G401 (cell line): ENCODE measurements at regions not wholly inside any gene's neighbourhood (a gene's known extent, or its start where the extent isn't known, plus 50 kb on each side); places are given as distances from the start of the nearest gene placed in this dataset.

ENCODE experiments used
- DNase-seq: peaks from one replicate; pipeline ENCODE4 v3.0.0-alpha.2; 2015; ENCODE audit warnings: low spot score
- in situ Hi-C: cut with HindIII; loops from 2 replicates; pipeline ENCODE4 v1.10.0; 2016; ENCODE audit warnings: low sequenced_read_pairs, mixed read lengths

DNA sequence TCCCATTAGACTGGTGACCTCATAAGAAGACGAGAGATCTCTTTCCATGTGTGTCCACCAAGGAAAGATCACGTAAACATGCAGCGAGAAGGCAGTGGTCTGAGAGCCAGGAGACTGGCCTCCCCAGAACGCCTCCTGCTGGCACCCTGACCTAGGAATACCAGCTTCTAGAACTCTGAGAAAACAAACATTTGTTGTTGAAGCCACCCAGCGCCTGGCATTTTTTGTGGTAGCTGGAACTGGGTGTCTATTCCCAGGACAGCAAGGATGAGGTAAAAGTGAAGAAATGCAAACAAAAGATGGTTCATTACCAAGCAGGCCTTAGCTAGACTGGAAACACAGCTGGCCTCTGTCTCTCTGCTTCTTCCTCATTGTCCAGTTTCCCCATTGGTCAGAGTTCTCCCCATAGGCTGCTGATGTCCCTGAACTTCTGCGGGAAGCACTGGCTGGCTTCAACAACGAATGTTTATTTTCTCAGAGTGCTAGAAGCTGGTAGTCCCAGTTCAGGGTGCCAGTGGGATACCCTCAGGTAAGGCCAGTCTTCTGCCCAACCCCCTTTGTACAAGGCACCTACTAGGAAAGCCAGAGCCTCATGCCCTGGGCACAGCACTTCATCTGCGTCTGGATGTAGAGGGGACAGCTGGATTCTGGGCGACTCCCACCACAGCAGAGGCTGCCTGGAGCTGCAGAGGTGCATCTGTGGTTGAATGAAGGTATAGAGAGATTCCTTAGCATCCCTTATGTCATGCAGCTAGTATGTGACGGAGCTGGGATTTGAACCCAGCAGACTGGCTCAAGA, 304.9 kb downstream of the TCERG1L start:
- in situ Hi-C loops: no loop called here
- no peak for DNase-seq

DNA sequence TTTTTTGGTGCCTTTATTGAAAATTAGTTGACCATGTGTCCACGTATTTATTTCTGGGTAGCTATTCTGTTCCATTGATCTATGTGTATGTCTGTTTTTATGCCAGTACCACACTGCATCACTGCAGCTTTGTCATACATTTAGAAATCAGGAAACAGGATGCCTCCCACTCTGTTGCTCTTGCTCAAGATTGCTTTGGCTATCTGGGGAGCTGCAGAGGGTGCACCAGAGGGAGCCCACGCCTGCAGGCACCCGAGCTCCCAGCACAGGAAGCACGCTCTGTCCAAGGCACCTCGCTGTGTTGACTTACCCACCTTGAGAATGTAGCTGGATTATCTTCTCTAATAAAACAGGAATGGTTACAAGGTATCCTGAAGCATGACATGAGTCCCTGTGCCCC, 301.7 kb downstream of the TCERG1L start:
- in situ Hi-C loops: no loop called here
- no peak for DNase-seq

DNA sequence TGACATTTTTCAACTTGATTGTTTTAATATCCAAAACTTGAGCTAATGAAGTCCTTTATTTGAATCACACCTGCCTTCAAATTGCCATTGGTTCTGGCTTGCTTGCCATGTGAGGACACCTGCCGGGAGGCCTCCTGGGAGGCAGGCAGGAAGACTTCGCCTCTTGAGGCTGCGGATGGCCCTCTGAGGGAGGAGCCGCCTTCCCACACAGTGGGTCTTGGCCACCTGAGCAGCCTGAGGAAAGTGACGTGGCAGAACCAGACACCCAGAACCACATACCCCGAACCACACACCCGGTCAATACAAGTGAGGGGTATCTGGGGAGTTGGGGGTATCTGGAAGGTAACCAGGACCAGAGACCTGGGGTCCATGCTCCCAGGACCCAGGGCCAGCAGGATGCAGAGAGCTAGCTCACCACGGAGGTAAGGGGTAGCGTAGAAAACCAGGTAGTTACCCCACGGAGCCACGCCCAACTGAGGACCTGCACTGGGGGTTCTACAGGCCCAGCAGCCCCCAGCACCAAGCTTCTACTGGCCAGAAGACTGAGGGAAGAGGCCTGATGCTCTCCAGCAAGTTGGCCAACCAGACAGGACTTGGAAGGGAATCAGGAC, 300.5 kb downstream of the TCERG1L start:
- DNase-seq: no peak
- in situ Hi-C loops: no loop called here

DNA sequence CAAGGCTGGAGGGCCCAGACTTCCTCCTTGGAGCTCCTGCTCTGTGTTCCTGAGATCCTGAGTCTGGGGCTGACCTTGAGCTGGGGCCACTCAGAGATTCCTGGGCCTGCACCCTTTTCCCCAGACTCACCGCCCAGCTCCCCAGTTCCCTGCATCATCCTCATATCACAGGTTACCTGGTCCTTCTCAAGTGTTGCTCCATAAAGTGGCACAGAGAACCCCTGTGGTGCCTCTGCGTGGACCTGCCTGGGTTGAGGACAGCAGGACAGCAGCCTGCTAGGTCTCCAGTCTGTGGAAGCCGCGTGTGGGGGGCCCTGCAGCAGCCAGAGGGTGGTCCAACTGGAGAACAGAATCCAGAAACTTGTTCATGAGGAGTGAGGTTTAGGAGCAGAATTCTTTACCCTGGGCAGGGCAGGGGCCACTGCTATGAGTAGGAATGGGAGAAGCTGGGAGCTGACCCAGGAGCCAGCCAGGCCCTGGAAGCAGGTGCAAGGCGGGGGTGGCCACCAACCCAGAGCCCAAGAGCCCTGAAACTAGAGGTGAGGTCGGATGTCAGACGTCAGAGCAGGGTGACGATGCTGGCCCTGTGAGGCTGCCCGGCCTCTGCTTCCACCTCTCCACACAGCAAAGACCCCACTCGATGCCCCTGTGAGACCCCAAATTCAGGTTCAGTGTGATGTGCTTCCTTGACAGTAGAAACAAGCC, 299.4 kb downstream of the TCERG1L start:
- in situ Hi-C loops: no loop called here

DNA sequence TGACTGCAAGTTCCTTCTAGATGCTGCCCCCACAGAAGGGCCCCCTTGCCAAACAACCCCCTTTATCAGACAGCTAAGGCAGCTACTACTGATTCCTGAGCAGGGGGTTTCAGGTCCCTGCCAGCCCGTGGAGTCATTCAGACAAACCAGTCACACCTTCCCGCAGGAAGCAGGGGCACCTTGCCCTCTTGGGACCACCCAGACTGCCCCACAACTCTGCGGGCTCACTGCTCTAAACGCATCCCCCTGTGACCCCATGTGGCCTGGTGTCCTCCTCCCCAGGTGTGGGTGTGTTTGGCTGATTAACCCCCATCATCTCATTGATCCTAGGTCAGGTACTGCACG, 298.9 kb downstream of the TCERG1L start:
- in situ Hi-C loops: no loop called here
- no peak for DNase-seq

More for the DNA sequence above, 299.4 kb downstream of the TCERG1L start:
- no peak for DNase-seq

DNA sequence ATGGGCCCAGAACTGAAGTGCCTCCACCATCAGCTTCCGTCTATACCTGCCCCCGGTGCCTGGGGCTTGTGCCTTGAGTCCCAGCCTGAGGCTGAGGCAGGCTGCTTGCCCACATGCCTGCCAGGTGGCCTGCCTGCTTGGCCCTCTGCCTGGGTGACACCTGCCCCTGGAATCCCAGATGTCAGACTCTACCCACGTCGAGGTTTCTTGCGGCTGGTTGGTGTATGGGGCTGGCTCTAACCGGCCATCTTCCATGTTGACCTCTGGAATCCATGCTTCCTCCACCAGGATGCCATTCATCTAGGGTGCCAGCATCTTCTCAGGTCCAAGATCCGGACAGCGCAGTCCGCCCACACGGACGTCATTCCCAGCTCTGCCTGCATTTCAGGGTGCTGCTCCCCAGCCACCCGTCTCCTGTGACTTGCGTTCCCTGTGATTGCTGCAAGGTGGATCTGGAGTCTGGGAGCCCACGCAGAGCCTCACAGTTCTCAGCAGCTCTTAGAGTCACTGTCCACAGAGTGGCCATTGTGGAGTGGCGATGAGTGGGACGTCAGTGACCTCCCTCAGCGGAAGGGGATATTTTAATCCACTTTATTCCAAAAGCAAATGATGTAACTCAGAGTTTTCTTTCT, 298.1 kb downstream of the TCERG1L start:
- DNase-seq: no peak
- in situ Hi-C loops: no loop called here

DNA sequence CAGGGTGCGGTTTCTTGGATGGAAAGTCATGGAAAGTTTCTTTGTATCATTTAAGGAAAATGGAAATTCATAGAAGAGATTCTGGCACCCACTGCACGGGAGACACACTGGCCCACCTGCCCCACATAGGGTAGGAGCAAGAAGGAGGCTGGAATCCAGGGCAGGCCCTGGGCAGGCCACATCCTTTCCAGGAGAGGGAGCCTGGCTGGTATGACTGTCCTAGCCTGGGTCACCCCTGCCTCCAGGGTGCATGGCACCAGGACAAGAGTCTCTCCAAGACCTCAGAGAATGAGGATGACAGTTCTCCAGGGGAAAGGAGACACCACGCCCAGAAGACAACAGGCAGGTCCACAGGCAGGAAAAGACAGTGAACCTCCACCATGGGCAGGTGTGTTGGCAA, 297.2 kb downstream of the TCERG1L start:
- DNase-seq: no peak
- in situ Hi-C loops: no loop called here

DNA sequence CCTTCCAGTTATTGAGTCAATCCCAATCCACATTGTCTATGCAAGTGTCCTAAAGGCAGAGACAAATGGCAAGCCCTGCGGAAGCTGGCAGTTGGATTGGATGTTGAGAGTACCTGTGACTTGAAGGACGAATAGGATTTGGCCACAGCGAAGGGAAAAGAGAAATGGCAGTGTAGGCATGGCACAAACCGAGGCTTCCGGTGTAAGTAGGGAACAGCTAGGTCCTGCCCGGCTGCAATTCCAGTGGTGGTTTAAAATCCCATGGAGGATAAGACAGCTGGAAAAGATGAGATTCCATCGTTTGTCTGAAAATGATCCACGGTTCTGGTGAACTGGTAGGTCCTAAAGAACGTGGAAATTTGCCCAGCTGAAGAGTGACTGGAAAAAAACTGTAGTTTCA, 296.2 kb downstream of the TCERG1L start:
- DNase-seq: no peak
- in situ Hi-C loops: no loop called here

DNA sequence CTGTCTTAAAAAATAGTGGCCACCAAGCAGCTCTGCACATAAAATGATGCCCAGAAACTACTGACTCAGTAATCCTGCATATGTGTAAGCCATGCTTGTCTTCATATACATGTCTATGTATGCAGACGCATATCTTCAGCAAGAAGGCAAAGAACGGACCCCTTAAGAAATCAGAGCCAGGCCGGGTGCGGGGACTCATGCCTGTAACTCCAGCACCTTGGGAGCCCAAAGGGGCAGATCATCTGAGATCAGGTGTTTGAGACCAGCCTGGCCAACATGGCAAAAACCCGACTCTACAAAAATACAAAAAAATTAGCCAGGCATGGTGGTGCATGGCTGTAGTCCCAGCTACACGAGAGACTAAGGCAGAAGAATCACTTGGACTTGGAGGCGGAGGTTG, 295.0 kb downstream of the TCERG1L start:
- DNase-seq: no peak
- in situ Hi-C loops: no loop called here

DNA sequence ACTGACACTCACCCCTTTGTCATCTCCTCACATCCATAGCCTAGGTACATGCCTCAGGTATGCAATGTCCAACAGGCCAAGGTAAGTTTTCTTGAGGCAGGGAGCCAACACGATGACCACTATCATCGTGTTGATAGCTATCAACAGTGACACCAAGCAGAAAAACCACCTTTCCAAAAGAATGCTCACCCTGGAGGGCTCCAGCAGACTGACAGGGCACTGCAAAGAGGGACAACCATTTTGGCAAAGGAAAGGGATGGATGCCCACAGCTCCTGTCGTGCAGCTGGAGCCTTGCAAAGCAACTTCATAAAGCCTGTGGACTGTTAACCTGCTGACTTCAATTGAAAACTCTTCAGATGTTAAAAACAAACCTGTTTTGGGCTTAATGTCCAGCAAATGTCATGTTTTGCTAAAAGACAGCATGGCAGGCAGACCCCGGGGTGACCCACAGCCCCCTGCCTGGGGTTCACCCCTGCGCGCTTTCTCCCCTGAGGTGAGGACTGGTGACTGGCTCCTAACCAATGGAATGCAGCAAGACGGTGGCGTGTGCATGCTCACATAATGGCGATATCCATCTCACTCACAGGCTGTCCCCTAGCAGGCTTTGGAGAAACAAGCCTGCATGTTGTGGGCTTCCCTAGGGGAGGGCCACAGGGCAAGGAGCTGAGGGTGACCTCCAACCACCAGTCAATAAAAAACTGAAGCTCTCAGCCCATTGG, 293.8 kb downstream of the TCERG1L start:
- in situ Hi-C loops: no loop called here
- DNase-seq: no peak

DNA sequence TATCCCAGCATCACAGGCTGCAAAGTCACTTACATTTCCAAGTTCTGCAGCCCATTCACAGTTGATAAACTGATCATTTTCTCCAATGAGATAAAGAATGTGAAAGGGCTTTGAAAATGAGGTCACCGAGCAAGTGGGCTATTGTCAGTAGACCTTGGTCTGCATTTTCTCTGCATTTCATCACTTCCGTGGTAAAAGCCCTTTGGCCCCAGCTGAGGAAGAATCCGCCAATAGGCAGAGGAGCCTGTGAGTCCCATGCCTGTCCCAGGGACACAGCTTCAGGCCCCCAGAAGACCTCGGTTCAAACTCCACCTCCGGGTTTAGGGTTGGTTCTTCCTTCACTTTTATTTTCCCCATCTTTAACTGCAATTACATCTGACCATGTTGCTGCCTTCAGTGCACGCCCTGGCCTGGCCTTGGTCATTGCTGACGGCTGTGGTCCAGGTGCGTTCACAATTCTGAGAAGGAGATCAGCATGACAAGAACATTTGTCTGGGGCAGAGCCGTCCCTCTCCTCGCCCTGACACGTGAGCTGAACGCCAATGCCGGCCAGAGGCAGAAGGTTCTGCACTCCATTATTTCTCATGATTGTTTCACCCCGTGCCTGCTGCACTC, 292.5 kb downstream of the TCERG1L start:
- in situ Hi-C loops: no loop called here
- no peak for DNase-seq

DNA sequence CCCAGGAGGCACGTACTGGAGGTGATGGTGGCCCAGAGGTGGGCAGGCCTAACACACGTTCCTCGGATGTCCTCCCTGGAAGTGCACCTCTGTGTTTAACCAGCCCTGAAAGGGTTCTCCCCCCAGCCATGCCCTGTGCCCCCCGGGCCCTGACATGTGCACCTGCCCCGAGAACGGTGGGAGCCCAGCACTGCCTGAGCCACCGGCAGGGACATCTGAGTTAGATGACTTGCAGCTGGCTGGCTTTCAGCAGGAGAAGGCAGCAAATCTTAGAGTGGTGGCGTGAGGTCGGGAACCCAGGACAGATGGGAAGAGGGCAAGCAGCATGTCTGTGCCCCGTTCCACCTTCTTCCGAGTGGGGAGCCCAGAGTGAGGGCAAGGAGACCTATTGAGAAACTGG, 291.8 kb downstream of the TCERG1L start:
- in situ Hi-C loops: no loop called here

DNA sequence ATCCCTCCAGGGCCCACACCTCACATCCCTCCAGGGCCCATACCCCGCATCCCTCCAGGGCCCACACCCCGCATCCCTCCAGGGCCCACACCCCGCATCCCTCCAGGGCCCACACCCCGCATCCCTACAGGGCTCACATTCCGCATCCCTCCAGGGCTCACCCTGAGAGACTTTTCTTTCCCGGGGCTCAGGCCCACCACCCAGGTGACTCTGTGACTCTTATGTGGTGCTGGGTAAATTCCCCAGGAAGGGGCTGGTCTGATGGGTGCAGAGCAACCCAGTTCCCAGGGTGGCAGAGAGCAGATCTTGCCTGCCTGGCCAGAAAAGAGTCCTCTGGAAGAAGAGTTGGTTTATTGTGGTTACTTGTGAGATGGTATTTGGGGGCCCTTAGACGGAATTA, 290.7 kb downstream of the TCERG1L start:
- in situ Hi-C loops: no loop called here
- DNase-seq: no peak

More for the DNA sequence above, 291.8 kb downstream of the TCERG1L start:
- DNase-seq: no peak

DNA sequence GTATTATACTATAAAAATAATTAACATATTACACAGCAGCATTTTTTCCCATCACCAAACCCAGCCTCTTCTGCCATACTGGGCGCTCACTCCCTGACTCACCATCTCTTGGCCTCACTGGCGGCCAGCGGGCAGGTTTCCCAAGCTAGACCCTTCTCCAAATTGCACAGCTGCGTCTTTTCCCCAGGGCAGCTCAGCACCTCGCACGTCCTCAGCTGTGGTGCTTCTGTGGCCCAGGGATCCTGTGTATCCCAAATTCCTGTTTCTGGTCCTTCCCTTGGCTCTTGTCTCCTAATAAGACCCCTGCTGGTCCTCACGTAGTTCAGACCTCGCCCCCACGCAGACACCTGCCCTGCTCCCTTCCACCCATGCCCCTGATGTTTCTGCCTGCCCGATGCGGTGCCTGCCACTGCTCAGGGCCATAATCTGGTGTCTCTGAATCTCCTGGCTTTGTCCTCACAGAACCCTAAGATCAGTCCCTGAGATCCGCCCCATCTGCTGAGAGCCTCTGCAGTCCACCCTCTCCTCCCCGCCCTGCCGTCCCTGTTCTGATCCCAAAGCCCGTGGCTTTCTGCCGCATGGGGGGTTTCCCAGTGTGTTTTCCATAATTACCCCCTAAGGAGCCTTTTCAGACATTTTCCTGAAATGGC, 290.1 kb downstream of the TCERG1L start:
- in situ Hi-C loops: no loop called here
- no peak for DNase-seq

DNA sequence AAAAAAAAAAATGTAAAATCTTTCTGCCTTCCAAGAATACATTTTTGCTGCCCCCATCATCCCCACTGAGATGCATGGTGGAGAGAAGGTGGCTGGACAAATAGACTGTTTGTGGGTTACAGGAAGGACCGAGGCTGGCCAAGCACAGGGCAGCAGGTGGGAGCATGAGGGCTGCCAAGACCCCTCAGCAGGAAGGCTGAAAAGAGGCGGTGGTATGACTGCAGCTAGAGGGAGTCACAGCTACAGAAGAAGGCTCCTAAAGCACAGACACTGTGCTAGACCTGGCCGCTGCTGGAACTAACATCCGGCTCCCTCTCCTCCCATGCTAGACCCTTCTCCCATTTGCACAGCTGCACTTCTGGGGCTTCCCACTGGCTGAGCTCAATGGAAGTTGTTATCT, 289.6 kb downstream of the TCERG1L start:
- DNase-seq: no peak

DNA sequence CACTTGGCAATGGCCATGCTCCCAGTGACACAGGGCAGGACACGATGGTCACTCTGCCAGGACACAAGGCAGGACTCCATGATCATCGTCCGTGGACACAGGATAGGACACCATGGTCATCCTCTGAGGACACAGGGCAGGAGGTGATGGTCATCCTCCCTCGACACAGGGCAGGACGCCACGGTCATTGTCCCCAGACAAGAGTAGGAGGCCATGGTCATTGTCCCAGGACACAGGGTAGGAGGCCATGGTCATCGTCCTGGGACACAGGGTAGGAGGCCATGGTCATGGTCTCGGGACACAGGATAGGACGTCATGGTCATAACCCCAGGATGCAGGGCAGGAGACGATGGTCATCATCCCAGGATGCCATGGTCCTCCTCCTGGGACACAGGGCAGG, 289.2 kb downstream of the TCERG1L start:
- in situ Hi-C loops: no loop called here
- no peak for DNase-seq

More for the DNA sequence above, 289.6 kb downstream of the TCERG1L start:
- in situ Hi-C loops: no loop called here

DNA sequence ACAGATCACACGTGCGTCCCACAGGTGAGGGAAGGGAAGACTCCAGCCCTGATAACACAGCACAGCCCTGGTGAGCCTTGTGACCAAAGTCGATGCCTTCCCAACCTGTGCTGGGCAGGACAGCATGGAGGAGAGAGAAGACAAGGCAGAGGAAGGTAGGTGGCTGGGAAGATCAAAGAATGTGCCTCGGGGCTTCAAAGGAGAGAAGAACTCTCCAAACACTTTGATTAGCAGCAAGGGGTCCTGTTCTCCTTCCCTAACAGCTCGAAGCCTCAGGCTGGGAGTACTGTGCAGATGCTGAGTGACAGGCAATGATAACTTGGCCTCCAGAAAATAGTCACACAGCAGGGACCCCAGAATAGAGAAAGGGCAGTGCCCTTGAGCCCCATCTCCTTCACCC, 288.5 kb downstream of the TCERG1L start:
- in situ Hi-C loops: no loop called here

DNA sequence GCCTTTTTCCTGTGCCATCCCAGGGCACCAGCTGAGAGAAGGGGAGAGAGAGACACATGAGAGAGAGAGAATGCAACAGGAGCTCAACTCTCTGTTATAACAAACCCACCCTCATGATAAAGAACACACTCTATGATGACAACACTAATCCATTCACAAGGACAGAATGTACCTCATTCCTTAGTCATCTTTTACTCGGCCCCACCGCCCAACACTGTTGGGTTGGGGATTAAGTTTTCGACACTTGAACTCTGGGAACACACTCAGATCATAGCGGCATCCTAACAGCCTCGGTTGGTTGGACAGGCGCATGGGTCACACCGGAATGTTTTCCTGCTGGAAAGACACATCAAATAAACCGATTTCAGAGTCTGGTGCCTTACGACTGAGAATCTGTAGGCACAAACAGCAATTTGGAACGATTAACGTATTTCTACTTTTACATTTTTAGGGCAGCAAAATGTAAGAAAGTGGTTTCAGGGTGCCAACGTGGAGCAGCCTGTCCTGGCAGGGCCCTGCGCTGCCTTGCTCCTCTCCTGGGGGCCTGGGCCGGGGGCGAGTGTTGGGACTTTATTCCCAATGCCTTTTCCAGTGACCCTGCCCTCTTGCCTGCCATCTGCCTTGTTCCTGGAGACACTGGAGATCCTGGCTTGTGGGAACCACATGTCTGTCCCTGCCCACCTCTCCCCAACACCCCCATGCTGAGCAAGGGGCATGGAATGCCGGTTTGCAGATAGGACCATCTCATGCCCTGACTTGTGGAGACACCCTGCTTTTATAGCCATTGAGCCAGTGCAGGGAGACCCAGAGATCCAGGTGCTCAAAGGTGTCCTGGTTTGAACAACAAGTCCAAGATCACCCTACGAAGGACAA, 287.0 kb downstream of the TCERG1L start:
- DNase-seq: no peak
- in situ Hi-C loops: no loop called here

More for the DNA sequence above, 288.5 kb downstream of the TCERG1L start:
- no peak for DNase-seq
